ENCODE measurements at regions not wholly inside any gene's neighbourhood (a gene's known extent, or its start where the extent isn't known, plus 50 kb on each side); places are given as distances from the start of the nearest gene placed in this dataset.
"Not testable (repeated sequence)": the region's sequence is repeated elsewhere in the genome, so short reads cannot be mapped to it uniquely, and the experiment has no call there.

DNA sequence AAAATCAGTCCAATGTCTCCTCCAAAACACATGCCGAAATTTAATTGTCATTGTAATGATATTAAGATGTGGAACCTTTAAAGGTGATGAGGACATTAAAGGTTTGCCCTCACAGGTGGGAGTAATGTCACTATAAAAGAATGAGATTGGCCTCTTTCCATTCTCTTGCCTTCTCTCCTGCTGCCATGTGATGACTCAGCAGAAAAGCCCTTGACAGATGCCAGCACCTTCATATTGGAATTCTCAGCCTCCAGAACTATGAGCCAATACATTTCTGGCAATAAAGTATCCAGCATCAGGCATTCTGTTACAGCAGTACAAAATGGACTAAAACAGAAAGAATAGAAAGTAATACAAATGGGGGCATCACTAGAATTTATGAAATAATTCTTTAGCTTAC is 609.7 kb downstream of the SLC16A7 start:
- no peak for DNase-seq

DNA sequence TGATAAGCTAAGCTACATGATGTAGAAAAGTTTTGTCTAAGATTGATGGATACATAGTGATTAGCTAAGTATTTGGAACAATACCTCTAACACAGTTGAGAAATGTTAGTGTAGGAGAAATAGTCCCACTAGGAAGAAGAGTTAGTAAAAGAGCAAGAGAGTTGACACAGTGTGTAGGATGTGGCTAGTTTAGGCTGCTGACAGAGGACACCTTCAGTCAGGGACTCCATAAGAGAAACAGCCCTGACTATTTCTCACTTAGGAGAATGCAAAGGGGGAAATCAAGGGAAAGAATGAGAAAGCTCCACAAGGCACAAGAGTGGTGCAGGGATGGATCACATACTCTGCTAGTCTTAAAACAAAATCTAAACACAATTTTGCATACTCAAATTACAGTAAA is 613.7 kb downstream of the SLC16A7 start:
- no peak for DNase-seq

DNA sequence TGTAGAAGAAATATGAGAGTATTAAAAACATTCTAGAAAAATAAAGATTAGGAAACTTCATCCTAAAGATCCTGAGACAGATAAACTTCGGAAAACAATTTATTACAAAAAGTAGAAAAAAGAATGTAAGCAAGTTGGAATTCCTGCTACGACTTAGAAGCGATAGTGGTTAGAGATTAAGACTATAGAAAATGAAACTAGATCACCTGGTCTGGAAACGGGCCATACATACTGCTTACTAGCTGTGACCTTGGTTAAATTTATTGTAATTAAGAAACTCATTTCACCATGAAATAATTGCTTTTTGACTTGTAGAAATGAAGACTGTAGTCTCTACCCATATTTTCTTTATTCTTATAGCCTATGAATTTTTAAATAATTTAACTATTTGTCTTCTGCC is 614.1 kb downstream of the SLC16A7 start:
- peak; percentile 48 for DNase-seq

DNA sequence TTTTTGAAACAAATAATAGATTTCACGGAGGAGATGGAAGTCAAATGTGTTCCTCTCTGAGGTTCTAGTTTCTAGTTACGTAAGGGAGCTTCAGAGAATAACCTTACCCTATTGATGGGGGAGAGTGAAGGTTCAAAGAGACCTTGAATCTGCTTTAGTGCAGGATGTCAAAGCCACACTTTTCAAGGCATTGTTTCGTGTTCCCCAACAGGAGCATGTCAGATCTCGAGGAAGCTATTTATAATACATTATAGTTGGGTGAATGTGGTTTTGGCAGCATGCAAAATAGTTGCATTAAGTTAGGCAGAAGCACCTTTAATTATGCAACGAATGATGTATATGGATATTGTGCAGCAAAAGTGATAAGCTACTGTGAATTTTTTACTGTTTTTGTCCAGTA is 614.9 kb downstream of the SLC16A7 start:
- DNase-seq = no peak

DNA sequence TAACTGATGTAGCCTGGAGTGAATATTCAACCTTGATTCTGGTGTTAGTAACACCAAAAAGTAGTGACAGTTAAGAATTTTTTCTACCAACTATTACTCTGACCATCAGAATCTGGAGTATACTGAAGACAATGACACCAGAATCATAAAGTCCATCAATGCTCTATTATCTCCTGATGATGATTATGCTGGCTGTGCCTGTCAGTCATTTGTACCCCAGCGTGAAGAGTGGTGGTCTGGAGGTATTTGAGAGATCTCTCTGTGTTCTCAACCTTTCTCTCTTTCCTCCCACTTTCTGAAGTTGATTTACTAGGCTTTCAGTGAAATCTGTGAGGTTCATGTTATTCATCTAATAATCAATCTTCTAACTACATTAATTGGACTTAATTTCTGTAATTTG is 615.4 kb downstream of the SLC16A7 start:
- no peak for DNase-seq

DNA sequence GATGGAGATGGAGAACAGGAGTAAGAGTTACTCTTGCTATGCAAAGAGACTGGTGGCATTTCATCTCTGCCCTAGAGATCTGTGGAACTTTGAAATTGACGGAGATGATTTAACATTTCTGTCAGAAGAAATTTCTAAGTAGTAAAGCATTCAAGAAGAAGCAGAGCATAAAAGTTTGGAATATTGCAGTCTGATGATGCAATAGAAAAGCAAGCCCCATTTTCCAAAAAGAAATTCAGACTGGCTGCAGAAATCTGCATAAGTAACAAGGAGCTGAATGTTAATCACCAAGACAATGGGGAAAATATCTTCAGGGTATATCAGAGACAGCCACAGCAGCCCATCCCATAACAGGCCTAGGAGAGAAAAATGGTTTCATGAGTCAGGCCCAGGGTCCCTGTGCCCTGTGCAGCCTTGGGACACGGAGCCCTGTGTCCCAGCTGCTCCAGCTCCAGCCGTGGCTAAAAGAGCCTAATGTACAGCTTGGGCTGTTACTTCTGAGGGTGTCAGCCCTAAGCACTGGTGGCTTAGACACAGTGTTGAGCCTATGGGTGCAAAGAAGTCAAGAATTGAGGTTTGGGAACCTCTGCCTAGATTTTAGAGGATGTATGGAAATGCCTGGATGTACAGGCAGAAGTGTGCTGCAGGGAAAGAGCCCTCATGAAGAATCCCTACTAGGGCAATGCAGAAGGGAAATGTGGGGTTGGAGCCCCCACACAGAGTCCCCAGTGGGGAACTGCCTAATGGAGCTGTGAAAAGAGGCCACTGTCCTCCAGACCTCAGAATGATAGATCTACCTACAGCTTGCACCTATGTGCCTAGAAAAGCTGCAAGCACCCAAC is 616.6 kb downstream of the SLC16A7 start:
- no peak for DNase-seq

DNA sequence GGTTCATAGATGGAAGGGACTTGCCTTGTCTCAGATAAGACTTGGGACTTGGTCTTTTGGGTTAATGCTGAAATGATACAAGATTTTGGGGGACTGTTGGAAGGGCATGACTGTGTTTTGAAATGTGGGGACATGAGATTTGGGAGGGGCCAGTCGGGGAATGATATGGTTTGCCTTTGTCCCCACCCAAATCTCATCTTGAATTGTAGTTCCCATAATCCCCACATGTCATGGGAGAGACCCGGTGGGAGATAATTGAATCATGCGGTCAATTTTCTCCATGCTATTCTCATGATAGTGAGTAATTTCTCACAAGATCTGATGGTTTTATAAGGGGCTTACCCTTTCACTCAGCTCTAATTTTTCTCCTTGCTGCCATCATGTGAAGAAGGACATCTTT is 617.4 kb downstream of the SLC16A7 start:
- not testable (repeated sequence) for DNase-seq

DNA sequence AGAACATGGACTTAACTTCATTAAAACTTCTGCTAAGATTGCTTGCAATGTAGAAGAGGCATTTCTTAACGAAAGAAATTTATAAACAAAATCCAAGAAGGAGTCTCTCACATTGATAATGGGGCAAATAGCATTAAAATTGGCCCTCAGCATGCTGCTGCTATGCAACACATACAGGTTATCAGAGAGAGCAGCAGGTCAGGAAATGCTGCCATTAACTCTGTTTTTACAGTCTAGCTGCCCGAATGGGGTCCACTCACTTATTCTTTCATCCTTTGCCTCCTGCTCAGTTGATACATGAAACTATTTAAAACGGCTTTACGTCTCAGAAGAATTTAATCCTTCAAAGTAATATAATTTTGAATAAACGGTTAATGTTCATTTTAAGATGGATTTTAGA is 620.4 kb downstream of the SLC16A7 start:
- no peak for DNase-seq

DNA sequence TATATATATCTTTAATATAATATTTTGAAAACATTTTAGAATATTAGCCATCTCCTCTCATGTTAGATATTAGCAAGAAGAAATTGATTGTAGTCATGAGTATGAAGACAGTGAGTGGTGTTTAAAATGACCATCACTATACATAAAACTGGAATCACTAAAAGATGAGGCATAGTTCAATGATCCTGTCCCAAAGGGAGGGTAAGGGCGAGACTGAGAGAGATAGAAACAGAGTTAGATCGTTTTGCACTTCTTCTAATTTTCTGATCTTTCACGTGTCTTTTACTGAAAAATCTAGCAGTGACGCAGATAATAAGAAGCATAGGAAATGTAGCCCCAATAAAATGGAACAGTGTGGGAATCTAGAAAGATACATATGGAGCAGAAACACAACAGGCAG is 627.4 kb downstream of the SLC16A7 start:
- no peak for DNase-seq

DNA sequence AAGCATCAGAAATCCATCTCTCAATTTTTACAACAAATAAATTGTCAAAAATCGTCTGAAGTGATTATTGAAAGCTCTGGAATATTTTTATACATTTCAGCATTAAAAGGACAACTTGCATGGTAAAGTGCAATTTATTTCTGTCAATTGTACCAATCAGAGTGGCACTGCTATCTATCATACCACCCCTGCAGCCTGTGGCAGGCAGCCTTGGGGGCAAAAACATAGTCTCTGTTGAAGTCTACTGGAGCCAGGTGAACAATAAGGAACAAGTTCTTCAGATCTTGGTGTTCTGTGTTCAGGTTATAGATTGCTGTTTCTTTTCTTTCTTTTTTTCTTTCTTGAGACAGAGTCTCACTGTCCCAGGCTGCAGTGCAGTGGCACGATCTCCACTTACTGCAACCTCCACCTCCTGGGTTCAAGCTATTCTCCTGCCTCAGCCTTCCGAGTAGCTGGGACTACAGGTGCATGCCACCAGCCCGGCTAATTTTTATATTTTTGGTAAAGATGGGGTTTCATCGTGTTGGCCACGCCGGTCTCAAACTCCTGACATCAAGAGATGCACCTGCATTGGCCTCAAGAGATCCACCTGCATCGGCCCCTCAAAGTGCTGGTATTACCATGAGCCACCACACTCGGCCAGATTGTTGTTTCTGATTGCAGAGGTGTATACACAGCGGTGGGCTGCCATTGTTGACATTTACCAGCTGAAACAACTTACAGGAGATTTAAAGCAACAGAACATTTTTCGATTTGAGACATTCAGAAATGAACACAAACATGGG is 629.6 kb downstream of the SLC16A7 start:
- DNase-seq = no peak

DNA sequence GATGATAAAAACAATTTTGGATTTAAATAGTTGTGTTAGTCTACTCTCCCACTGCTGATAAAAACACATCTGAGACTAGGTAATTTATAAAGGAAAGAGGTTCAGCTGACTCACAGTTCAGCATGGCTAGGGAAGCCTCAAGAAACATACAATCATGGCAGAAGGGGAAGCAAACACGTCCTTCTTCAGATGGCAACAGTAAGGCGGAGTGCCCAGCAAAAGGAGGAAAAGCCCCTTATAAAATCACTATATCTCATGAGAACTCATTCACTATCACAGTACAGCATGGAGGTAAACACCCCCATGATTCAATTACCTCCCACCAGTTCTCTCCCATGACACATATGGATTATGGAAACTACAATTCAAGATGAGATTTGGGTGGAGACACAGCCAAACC is 632.1 kb downstream of the SLC16A7 start:
- no peak for DNase-seq

DNA sequence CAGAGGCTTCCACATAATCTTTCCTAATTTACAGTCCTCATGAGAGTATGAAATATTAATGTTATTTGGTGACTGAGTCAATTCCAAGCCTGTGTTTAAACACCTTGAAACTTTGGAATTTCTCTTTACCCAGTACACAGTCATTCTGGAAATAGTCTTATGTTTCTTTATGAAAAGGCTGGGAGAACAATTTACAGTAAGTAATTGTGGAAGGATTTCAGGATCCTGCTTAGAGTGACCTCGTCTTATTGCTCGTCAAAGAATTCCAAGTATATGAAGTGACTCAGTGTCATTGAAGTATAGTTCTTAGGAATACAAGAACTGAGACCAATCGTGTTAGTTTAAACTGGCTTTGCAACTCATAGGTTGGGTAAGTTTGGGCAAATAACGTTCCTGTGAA is 634.2 kb downstream of the SLC16A7 start:
- no peak for DNase-seq

DNA sequence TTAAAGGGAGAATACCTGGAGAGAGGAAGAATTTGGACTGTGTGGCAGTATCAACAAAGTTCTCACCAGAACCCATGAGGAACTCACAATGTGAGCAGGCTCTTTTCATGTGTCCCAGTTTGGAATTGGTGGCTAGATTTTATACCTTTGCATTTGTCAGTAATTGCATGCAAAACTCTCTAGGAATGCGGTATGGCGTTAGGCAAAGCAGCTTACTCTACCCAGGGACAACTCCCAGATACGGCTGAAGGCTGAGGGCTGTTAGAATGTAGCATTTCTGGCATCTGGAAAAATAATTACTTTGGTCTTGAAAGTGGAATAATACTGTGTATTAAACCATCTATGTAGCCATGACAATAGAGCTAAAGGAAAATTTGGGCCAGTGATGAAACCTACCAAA is 635.5 kb downstream of the SLC16A7 start:
- DNase-seq = no peak

DNA sequence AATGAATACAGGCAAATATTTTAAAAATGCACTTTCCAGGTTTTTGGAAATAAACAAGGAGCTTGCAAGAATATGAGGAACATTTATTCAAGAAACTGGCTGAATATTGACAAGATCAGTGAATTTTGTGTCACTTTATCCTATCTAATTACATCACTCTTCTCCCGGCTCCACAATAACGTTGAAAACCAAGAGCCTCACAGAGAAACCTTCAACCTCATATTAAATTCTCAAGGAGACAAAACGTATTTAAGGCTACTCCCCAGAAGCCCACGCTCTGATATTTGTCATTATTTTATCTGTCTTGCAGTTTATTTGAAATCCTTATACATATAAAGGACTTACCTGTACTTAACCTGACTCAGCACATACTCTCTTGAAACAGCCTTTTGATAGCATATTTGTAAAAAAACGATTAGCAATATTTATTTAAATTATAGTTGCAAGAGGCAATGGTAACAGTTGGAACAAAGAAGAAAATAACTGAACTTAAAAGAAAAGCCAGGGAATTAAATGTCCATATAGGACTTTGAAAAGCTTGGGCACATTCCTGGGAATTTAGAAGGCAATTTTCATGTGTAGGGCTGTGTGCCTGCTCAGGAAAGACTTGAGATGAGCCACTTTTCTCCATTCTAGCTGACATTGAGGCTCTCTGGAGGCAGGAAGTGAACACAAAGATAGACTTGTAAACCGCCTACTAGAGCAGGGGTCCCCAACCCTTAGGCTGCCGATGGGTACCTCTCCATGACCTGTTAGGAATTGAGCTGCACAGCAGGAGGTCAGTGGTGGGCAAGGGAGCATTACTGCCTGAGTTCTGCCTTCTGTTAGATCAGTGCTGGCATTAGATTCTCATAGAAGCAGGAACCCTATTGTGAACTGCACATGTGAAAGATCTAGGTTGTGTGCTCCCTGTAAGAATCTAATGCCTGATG is 636.4 kb downstream of the SLC16A7 start:
- DNase-seq = no peak

DNA sequence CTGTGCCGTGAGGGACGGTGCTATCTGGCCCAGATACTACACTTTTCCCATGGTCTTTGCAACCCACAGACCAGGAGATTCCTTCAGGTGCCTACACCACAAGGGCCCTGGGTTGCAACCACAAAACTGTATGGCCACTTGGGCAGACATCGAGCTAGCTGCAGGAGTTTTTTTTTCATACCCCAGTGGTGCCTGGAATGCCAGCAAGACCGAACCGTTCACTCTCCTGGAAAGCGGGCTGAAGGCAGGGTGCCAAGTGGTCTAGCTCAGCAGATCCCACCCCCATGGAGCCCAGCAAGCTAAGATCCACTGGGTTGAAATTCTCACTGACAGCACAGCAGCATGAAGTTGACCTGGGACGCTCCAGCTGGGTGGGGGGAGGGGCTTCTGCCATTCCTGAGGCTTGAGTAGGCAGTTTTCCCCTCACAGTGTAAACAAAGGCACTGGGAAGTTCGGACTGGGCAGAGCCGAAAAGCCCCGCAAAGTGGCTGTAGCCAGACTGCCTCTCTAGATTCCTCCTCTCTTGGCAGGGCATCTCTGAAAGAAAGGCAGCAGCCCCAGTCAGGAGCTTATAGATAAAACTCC is 638.9 kb downstream of the SLC16A7 start:
- not testable (repeated sequence) for DNase-seq

DNA sequence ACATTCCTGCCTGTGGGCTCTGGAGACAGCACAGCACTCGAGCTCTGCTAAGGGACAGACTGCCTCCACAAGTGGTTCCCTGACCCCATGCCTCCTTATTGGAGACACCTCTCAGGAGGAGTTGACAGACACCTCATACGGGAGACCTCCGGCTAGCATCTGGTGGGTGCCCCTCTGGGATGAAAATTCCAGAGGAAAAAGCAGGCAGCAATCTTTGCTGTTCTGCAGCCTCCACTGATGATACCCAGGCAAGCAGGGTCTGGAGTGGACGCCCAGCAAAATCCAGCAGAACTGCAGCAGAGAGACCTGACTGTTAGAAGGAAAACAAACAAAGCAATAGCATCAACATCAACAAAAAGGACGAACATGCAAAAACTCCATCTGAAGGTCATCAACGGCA is 639.4 kb downstream of the SLC16A7 start:
- no peak for DNase-seq

DNA sequence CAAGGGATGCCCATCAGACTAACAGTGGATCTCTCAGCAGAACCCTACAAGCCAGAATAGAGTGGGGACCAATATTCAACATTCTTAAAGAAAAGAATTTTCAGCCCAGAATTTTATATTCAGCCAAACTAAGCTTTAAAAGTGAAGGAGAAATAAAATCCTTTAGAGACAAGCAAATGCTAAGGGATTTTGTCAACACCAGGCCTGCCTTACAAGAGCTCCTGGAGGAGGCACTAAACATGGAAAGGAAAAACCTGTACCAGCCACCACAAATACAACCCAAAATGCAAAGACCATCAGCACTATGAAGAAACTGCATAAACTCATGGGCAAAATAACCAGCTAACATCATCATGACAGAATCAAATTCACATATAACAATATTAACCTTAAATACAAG is 640.6 kb downstream of the SLC16A7 start:
- DNase-seq = not testable (repeated sequence)

DNA sequence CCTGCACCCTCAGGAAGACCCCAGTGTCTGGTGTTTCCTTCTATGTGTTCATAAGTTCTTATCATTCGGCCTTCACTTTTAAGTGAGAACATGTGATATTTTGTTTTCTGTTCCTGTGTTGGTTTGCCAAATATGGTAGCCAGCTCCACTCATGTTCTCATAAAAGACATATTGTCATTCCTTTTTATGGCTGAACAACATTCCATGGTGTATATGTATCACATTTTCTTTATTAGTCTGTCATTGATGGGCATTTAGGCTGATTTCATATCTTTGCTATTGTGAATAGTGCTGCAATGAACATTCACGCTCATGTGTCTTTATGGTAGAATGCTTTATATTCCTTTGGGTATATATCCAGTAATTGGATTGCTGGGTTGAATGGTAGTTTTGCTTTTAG is 645.1 kb downstream of the SLC16A7 start:
- no peak for DNase-seq

DNA sequence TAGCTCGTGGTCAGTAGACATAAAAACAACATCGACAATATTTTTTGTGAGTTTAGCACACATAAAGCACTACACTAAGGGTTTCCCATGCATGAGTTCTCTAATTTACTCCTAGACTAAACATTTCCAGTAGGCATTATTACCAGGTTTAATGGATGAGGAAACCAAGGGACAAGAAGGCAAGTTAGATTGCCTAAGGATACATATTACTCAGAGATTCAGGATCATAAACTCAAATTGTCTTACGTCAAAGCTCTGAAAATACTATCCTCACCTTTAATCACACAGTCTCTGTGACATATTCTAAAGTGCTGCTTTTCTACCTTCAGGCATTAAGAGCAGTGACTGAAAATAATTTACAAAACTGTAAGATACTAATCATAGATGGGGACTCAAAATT is 655.3 kb downstream of the SLC16A7 start:
- no peak for DNase-seq

DNA sequence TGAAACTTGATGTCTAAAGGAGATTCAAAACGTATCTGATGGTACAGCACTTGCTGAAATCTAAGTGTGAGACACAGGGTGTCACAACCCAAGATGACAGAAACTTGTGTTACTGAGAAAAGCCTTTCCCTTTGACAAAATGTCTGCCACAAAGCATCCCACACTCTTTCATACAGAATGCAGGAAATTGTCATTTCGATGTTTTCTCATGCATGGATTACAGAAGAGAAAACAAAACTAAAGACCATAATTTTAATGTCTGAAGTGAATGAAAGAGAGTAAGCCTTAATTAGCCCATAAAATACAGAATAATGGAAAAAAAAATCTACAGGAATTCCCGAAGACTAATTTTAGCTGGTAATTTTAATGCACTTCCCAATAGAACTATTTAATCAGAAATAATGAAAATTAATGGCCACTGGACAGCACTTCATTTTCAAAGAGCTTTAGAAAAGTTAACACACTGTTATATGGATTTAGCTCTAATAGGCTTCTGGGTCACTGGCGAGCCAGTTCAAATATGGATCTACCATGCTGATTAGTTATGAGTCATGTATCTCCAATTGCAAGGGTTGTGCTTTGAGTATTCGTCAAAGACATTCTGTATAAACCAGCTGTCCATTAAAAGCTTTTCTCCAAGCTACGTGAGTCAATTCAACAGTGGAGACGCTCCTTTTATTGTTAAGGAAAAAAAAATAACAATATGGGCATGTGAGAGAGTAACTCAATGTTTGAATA is 656.7 kb downstream of the SLC16A7 start:
- no peak for DNase-seq

DNA sequence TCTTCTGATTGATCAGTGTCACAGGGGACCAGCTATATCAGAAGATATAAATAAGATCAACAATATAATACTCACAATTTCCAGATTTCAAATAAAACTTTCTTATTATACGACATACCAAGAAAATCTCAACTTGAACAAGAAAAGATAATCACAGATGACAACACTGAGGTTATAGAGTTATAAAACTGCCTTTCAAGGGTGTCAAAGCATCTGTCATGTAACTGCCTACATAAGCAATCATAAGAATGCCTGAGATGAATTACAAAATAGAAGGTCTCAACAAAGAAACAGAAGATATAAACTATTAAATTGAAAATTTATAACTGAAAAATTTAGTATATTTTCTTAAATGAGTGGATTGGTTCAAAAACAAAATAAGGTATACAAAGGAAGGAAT is 659.2 kb downstream of the SLC16A7 start:
- DNase-seq = no peak

DNA sequence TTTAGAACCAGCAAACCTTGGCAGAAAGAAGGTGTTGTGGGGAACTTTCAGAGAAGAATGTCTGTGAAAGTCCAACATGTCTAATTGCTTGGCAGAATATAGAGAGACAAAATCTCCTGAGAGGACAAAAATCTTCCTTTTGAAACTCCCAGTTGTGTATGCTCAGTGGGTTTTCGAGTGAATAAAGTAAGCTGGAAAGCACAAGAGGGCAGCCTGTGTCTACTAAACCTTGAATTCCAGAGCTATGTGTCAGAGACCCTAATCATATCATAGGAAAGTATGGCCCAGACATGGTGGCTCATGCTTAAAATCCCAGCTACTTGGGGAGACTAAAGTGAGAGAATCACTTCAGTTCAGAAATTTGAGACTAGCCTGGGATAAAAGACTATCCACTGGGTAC is 661.2 kb downstream of the SLC16A7 start:
- DNase-seq = no peak
